HEK293T (cell line): ENCODE measurements at regions not wholly inside any gene's neighbourhood (a gene's known extent, or its start where the extent isn't known, plus 50 kb on each side); places are given as distances from the start of the nearest gene placed in this dataset.

Experiments used
- CTCF ChIA-PET: fragments of 350-600 bp; formaldehyde crosslinking; extraction: SDS; loops from one replicate; lab custom pipeline; 2021; ENCODE audit warnings: antibody characterized with exemption, inconsistent platforms; lab: Yijun Ruan, JAX
- POLR2A ChIA-PET: fragments of 350-600 bp; formaldehyde crosslinking; extraction: SDS; loops from one replicate; lab custom pipeline; 2020; ENCODE audit warnings: antibody characterized with exemption, inconsistent platforms; lab: Yijun Ruan, JAX
- DNase-seq: peaks from one replicate; pipeline ENCODE4 v3.0.0; 2012; ENCODE audit warnings: mixed read lengths; ENCODE audit errors: extremely low spot score
- ARNT ChIP-seq: fragments of 450-650 bp; IDR thresholded peaks from 2 replicates; pipeline ENCODE4 v1.6.1; 2017; ENCODE audit warnings: mild to moderate bottlenecking
- BHLHE40 ChIP-seq: fragments of 450-650 bp; IDR thresholded peaks from 2 replicates; pipeline ENCODE4 v1.6.1; 2016; ENCODE audit warnings: mild to moderate bottlenecking, moderate library complexity, borderline replicate concordance
- CTBP1 ChIP-seq: fragments of 450-650 bp; IDR thresholded peaks from 2 replicates; pipeline ENCODE4 v1.6.1; 2016; ENCODE audit warnings: borderline replicate concordance
- ELF4 ChIP-seq: fragments of 450-650 bp; IDR thresholded peaks from 2 replicates; pipeline ENCODE4 v1.6.1; 2017; ENCODE audit warnings: antibody characterized with exemption
- FOXA1 ChIP-seq: fragments of 450-650 bp; IDR thresholded peaks from 2 replicates; pipeline ENCODE4 v1.6.1; 2016; ENCODE audit warnings: mild to moderate bottlenecking
- FOXK2 ChIP-seq: fragments of 450-650 bp; IDR thresholded peaks from 2 replicates; pipeline ENCODE4 v1.6.1; 2016; ENCODE audit warnings: mild to moderate bottlenecking
- FOXM1 ChIP-seq: fragments of 450-650 bp; IDR thresholded peaks from 2 replicates; pipeline ENCODE4 v1.6.1; 2017; ENCODE audit warnings: mild to moderate bottlenecking, borderline replicate concordance
- HDGF ChIP-seq: fragments of 450-650 bp; IDR thresholded peaks from 2 replicates; pipeline ENCODE4 v1.6.1; 2017; ENCODE audit warnings: antibody characterized with exemption, borderline replicate concordance
- L3MBTL2 ChIP-seq: fragments of 450-650 bp; conservative IDR thresholded peaks from 2 replicates; pipeline ENCODE4 v1.6.1; 2016; ENCODE audit warnings: mild to moderate bottlenecking
- LEF1 ChIP-seq: fragments of 450-650 bp; IDR thresholded peaks from 2 replicates; pipeline ENCODE4 v1.6.1; 2017; ENCODE audit warnings: mild to moderate bottlenecking, borderline replicate concordance
- NFRKB ChIP-seq: fragments of 450-650 bp; IDR thresholded peaks from 2 replicates; pipeline ENCODE4 v1.6.1; 2016; ENCODE audit warnings: mild to moderate bottlenecking, moderate library complexity
- PKNOX1 ChIP-seq: fragments of 450-650 bp; IDR thresholded peaks from 2 replicates; pipeline ENCODE4 v1.6.1; 2016
- SP1 ChIP-seq: fragments of 450-650 bp; IDR thresholded peaks from 2 replicates; pipeline ENCODE4 v1.6.1; 2017
- SUZ12 ChIP-seq: fragments of 450-650 bp; IDR thresholded peaks from 2 replicates; pipeline ENCODE4 v1.6.1; 2016; ENCODE audit warnings: mild to moderate bottlenecking
- TARDBP ChIP-seq: fragments of 450-650 bp; IDR thresholded peaks from 2 replicates; pipeline ENCODE4 v1.6.1; 2016
- ZNF384 ChIP-seq: fragments of 450-650 bp; IDR thresholded peaks from 2 replicates; pipeline ENCODE4 v1.6.1; 2016

- DNase-seq: no peak
- ChIA-PET CTCF (no interaction called here), POLR2A (no interaction called here)
- no peak for TF ChIP-seq PKNOX1
- TF ChIP-seq HDGF: no peak
- TF ChIP-seq FOXM1: no peak
- TF ChIP-seq CTBP1: no peak
- no peak for TF ChIP-seq FOXK2
- TF ChIP-seq ARNT: no peak
- TF ChIP-seq TARDBP: no peak
- no peak for TF ChIP-seq LEF1
- TF ChIP-seq BHLHE40: no peak
- TF ChIP-seq NFRKB: no peak
- no peak for TF ChIP-seq ELF4
- TF ChIP-seq L3MBTL2: no peak
- TF ChIP-seq SP1: no peak
- no peak for TF ChIP-seq FOXA1
- no peak for TF ChIP-seq SUZ12
- TF ChIP-seq ZNF384: no peak
Observed at GRCh38 chr4:24330573-24330972, 253.8 kb downstream of the DHX15 start.

DNA sequence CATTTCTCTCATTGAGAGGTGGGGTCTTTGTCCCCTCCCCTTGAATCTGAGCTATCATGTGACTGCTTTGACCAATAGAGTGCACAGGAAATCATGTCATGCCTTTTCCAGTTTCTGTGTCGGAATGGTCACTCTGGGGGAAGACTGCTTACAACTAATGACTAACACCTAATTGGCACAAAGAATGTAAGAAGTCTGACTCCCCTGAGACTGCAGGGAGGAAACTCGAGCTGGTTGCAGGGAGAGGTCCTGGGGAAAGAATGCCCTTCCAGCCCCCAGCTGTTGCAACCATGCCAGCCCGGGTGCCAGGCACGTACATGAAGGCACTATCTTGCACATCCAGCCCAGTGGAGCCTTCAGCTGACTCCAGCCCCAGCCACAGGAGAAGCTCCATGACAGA lies 254.2 kb downstream of the DHX15 start:
- no peak for DNase-seq
- TF ChIP-seq ELF4 (no peak), SUZ12 (no peak), FOXA1 (no peak), CTBP1 (no peak), FOXM1 (no peak), ARNT (no peak), ZNF384 (no peak), SP1 (no peak), LEF1 (no peak), BHLHE40 (no peak), L3MBTL2 (no peak), TARDBP (no peak), NFRKB (no peak), HDGF (no peak), FOXK2 (no peak)
- ChIA-PET POLR2A (no interaction called here), CTCF (no interaction called here)

GRCh38 chr4:24328711-24329110 lies 255.6 kb downstream of the DHX15 start:
- DNase-seq: no peak
- no peak for TF ChIP-seq FOXK2
- TF ChIP-seq ARNT: no peak
- TF ChIP-seq SP1: no peak
- no peak for TF ChIP-seq NFRKB
- no peak for TF ChIP-seq L3MBTL2
- no peak for TF ChIP-seq SUZ12
- no peak for TF ChIP-seq FOXM1
- no peak for TF ChIP-seq FOXA1
- TF ChIP-seq CTBP1: no peak
- no peak for TF ChIP-seq BHLHE40
- TF ChIP-seq LEF1: no peak
- TF ChIP-seq PKNOX1: no peak
- TF ChIP-seq ELF4: no peak
- no peak for TF ChIP-seq HDGF
- no peak for TF ChIP-seq TARDBP
- ChIA-PET CTCF (no interaction called here), POLR2A (no interaction called here)

- DNase-seq: no peak
- ChIA-PET POLR2A (no interaction called here), CTCF (no interaction called here)
- no peak for TF ChIP-seq LEF1
- TF ChIP-seq TARDBP: no peak
- no peak for TF ChIP-seq FOXM1
- no peak for TF ChIP-seq NFRKB
- no peak for TF ChIP-seq ARNT
- TF ChIP-seq L3MBTL2: no peak
Observed at GRCh38 chr4:24328310-24328709, 256.0 kb downstream of the DHX15 start.

DNA sequence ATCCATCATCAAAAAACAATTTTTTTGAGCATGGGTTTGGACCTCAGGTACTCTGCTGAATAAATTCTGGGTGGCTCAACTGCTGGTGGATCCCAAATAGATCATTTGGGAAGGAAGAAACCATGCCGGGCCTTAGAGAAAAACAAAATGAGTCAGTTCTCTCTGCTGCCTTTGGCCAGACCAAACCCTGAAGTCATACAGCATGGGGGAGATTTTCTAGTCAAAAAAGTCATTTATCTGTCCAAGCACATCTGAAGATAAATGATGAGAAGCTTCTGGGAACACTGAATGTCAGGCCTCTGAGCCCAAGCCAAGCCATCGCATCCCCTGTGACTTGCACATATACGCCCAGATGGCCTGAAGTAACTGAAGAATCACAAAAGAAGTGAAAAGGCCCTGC lies 261.4 kb downstream of the DHX15 start:
- ChIA-PET CTCF (no interaction called here), POLR2A (no interaction called here)
- no peak for DNase-seq
- TF ChIP-seq PKNOX1 (no peak), FOXM1 (no peak), ZNF384 (no peak), BHLHE40 (no peak)

DNA sequence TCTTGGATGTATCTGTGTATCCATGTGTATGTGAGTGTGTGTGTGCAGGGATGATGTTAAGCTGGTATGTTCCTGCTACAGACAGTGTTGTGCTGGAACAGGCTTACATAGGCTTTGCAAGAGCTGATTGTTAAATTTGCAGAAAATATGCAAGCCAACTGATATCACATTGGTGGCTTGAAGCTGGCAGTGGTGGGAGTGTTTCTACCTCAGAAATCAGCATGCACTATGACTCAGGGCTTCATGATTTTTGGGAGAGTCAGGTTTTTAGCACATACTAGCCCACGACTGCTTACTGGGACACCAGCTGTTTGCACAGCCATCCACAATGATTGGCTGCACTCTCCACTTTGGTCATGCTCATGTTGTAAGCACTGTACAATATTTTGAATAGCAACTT lies 261.8 kb downstream of the DHX15 start:
- DNase-seq: no peak
- POLR2A ChIA-PET: no interaction called here
- CTCF ChIA-PET: interaction anchor here (0.6 kb wide), 1 partner anchor 1427 kb away, joined by 3 read pairs; no protein-coding TSS in a partner anchor
- TF ChIP-seq PKNOX1: no peak
- TF ChIP-seq CTBP1: no peak
- TF ChIP-seq FOXM1: no peak
- no peak for TF ChIP-seq NFRKB
- no peak for TF ChIP-seq SUZ12
- no peak for TF ChIP-seq FOXA1
